ENCODE measurements at regions not wholly inside any gene's neighbourhood (a gene's known extent, or its start where the extent isn't known, plus 50 kb on each side); places are given as distances from the start of the nearest gene placed in this dataset.

DNA sequence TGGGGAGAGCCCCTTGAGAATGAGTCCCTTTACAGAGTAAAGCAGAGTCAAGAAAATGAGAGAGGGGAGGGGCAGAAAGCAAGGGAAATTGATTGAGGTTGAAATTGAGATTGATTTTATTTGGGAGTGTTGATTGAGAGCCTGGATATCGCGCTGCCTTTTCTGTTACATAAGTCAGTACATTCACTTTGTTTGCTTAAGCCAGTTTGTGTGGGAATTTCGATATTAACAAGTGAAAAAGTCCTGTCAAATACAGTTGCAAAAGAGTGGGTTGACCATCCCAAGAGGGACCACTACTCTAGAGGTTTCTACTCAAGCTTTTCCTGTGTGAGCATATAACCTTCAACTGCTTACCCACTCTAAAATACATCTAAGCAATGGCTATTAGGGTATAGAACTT lies 331.4 kb upstream of the AZI2 start:
- H2BK12ac ChIP-seq (ENCODE audit: low read depth, low read length) = no peak overlapping the region
- no peak overlapping the region for H3K9ac ChIP-seq (replicated peaks in 1 of 4; ENCODE audit: extremely low read depth in 1 of 4, low read depth in 3 of 4, low read length in 3 of 4)
- H4K91ac ChIP-seq (replicated peaks; ENCODE audit: insufficient read length, low read length) = no peak overlapping the region
- H3K4ac ChIP-seq (replicated peaks; ENCODE audit: insufficient read length, low read depth, low read length) = no peak overlapping the region
- H3K56ac ChIP-seq (replicated peaks; ENCODE audit: insufficient read length, low read depth, low read length) = no peak overlapping the region
- H3K9me3 ChIP-seq (ENCODE audit: insufficient read depth in 2 of 2, low read depth in 1 of 2, low read length in 1 of 2) = no peaks in the 10 kb centered on the region
- no peak overlapping the region for H2AFZ ChIP-seq (ENCODE audit: low read length)
- no peak overlapping the region for H3K27ac ChIP-seq (ENCODE audit: low read depth, low read length)
- FAIRE-seq = no peak
- H2BK20ac ChIP-seq (ENCODE audit: low read length) = no peak overlapping the region
- no peak overlapping the region for H2BK15ac ChIP-seq (ENCODE audit: low read length)
- no peak overlapping the region for H3K4me2 ChIP-seq (ENCODE audit: insufficient read depth in 1 of 2, low read depth in 2 of 2, low read length in 2 of 2)
- CTCF ChIA-PET (ENCODE audit: partially characterized antibody) = interaction anchor here (2.3 kb wide), 1 partner anchor 12 kb away, joined by 16 read pairs; no protein-coding TSS in a partner anchor
- no peak overlapping the region for H3K18ac ChIP-seq (ENCODE audit: extremely low read depth, low read length)
- no peak overlapping the region for H3K14ac ChIP-seq (ENCODE audit: insufficient read length)
- no peaks in the 10 kb centered on the region for H3K36me3 ChIP-seq (ENCODE audit: control insufficient read depth in 2 of 4, insufficient read depth in 4 of 4, low read length in 3 of 4)
- H3K23me2 ChIP-seq (ENCODE audit: low read depth, low read length) = no peaks in the 10 kb centered on the region; the same call in 1 of the 2 replicates
- POLR2A ChIA-PET (ENCODE audit: partially characterized antibody) = no interaction called here
- no peak for DNase-seq (ENCODE audit: low read depth in 1 of 2, low spot score in 2 of 2)
- H3K23ac ChIP-seq (ENCODE audit: insufficient read length) = no peak overlapping the region
- no peak overlapping the region for H4K8ac ChIP-seq (ENCODE audit: extremely low read depth, insufficient read depth, low read length)
- H3K4me3 ChIP-seq (ENCODE audit: extremely low read depth in 1 of 4, insufficient read depth in 2 of 4, low read depth in 3 of 4, low read length in 4 of 4) = no peak overlapping the region
- no peak overlapping the region for H2AK5ac ChIP-seq (ENCODE audit: low read depth, low read length)
- H3K27me3 ChIP-seq (replicated peaks in 1 of 4; ENCODE audit: control insufficient read depth in 3 of 4, extremely low read depth in 1 of 4, insufficient read depth in 3 of 4, low read length in 3 of 4) = peaks cover 0 to 1% (median 0%) of the 10 kb centered on the region in 4 experiments; a peak in 1 of 7 replicates
- H4K20me1 ChIP-seq (replicated peaks in 1 of 2; ENCODE audit: control insufficient read depth in 1 of 2, insufficient read depth in 2 of 2, low read length in 2 of 2) = no peaks in the 10 kb centered on the region
- no peaks in the 10 kb centered on the region for H3K79me2 ChIP-seq (ENCODE audit: control insufficient read depth in 1 of 2, insufficient read depth in 2 of 2, low read length in 2 of 2)
- no peak overlapping the region for H4K5ac ChIP-seq (ENCODE audit: insufficient read length, low read depth, low read length)
- no peaks in the 10 kb centered on the region for H3K79me1 ChIP-seq (ENCODE audit: low read depth, low read length)
- 89% methylated on average over 3 of the region's 3 CpGs; no CpG with 5 or more reads in 1 of the 2 experiments for WGBS, 2 experiments (ENCODE audit: extremely low coverage in 1 of 2, insufficient coverage in 1 of 2, insufficient read length in 1 of 2, insufficient replicate concordance in 2 of 2, low coverage in 1 of 2, low lambda C conversion rate in 2 of 2, missing lambda C conversion rate in 1 of 2)
- H3K4me1 ChIP-seq (replicated peaks in 1 of 4; ENCODE audit: control insufficient read depth in 3 of 4, insufficient read depth in 4 of 4, low read length in 3 of 4) = peaks cover 1 to 11% (median 4%) of the 10 kb centered on the region in 4 experiments; a peak in 2 of 7 replicates
- H2BK120ac ChIP-seq (replicated peaks; ENCODE audit: low read depth, low read length) = no peak overlapping the region
- no peak overlapping the region for H2BK5ac ChIP-seq (ENCODE audit: low read depth, low read length)
- no peak for TF ChIP-seq EZH2 (IDR thresholded peaks at IDR 0.05; ENCODE audit: low read depth, low read length, severe bottlenecking)
- no peak for TF ChIP-seq HDAC2 (IDR thresholded peaks at IDR 0.05; ENCODE audit: borderline replicate concordance in 1 of 2, low read depth in 2 of 2, low read length in 2 of 2)
- no peak for TF ChIP-seq RXRA (IDR thresholded peaks at IDR 0.05; ENCODE audit: insufficient read depth, low read depth, low read length)
- no peak for TF ChIP-seq TAF1 (IDR thresholded peaks at IDR 0.05; ENCODE audit: low read depth, low read length)
- TF ChIP-seq, protein P1, sequence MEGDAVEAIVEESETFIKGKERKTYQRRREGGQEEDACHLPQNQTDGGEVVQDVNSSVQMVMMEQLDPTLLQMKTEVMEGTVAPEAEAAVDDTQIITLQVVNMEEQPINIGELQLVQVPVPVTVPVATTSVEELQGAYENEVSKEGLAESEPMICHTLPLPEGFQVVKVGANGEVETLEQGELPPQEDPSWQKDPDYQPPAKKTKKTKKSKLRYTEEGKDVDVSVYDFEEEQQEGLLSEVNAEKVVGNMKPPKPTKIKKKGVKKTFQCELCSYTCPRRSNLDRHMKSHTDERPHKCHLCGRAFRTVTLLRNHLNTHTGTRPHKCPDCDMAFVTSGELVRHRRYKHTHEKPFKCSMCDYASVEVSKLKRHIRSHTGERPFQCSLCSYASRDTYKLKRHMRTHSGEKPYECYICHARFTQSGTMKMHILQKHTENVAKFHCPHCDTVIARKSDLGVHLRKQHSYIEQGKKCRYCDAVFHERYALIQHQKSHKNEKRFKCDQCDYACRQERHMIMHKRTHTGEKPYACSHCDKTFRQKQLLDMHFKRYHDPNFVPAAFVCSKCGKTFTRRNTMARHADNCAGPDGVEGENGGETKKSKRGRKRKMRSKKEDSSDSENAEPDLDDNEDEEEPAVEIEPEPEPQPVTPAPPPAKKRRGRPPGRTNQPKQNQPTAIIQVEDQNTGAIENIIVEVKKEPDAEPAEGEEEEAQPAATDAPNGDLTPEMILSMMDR (IDR thresholded peaks at IDR 0.05; ENCODE audit: control extremely low read depth in 1 of 3, insufficient read depth in 1 of 3, low read depth in 1 of 3, low read length in 3 of 3) = no peak
- no peak for TF ChIP-seq SP4 (IDR thresholded peaks at IDR 0.05; ENCODE audit: low read length)
- no peak for TF ChIP-seq SUZ12 (IDR thresholded peaks at IDR 0.05; ENCODE audit: low read length)
- no peak for TF ChIP-seq YY1 (IDR thresholded peaks at IDR 0.05; ENCODE audit: low read depth, low read length)
- no peak for TF ChIP-seq SP2 (IDR thresholded peaks at IDR 0.05; ENCODE audit: low read length)
- no peak for TF ChIP-seq JUND (IDR thresholded peaks at IDR 0.05; ENCODE audit: low read length)

Data from H1 (cell line).